H1 (cell line): ENCODE measurements at regions not wholly inside any gene's neighbourhood (a gene's known extent, or its start where the extent isn't known, plus 50 kb on each side); places are given as distances from the start of the nearest gene placed in this dataset.

Experiments used
- CTCF ChIP-seq, 3 experiments: IDR thresholded peaks; 1 replicate in 2 of 3; 2 replicates in 1 of 3; pipeline versions ENCODE4 v1.5.1 to v1.6.1; 2011; ENCODE audit warnings: low read length in 3 of 3, mild to moderate bottlenecking in 3 of 3, inconsistent platforms in 2 of 3, low read depth in 1 of 3, moderate library complexity in 1 of 3; ENCODE audit not compliant: insufficient read depth in 1 of 3; ENCODE audit errors: control extremely low read depth in 1 of 3
- MAX ChIP-seq: IDR thresholded peaks from 2 replicates; pipeline ENCODE4 v1.6.1; 2012; ENCODE audit warnings: inconsistent platforms
- POU5F1 ChIP-seq: IDR thresholded peaks from 2 replicates; pipeline ENCODE4 v1.6.1; 2011; ENCODE audit warnings: low read depth, mild to moderate bottlenecking, low read length, moderate library complexity
- SRF ChIP-seq: IDR thresholded peaks from 2 replicates; pipeline ENCODE4 v1.6.1; 2011; ENCODE audit warnings: mild to moderate bottlenecking, low read depth, low read length, moderate library complexity
- TAF1 ChIP-seq: IDR thresholded peaks from 2 replicates; pipeline ENCODE4 v1.6.1; 2011; ENCODE audit warnings: mild to moderate bottlenecking, low read depth, low read length

GRCh38 chr7:3157566-3158287 lies 114.1 kb upstream of the CARD11 start:
- no peak for TF ChIP-seq SRF
- no peak for TF ChIP-seq POU5F1
- TF ChIP-seq CTCF (IDR thresholded peaks at IDR 0.05; ENCODE audit: control extremely low read depth in 1 of 3, insufficient read depth in 1 of 3, low read depth in 1 of 3, low read length in 3 of 3) = no peak
- no peak for TF ChIP-seq TAF1
- no peak for TF ChIP-seq MAX
